ENCODE measurements at regions not wholly inside any gene's neighbourhood (a gene's known extent, or its start where the extent isn't known, plus 50 kb on each side); places are given as distances from the start of the nearest gene placed in this dataset.

DNA sequence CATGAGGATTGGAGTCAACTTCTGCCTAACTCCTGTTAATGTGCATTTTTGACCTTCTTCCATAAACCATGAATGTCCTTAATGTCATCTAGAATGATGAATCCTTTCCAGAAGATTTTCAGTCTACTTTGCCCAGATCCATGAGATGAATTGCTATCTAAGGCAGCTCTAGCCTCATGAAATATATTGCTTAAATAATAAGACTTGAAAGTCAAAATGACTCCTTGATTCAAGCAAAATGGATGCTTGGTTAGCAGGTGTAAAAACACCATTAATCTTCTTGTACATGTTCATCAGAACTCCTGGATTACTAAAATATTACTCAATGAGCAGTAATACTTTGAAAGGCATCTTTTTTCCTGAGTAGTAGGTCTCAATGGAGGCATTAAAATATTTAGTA is 238.5 kb upstream of the ZC3H12C start:
- TF ChIP-seq, protein P1, sequence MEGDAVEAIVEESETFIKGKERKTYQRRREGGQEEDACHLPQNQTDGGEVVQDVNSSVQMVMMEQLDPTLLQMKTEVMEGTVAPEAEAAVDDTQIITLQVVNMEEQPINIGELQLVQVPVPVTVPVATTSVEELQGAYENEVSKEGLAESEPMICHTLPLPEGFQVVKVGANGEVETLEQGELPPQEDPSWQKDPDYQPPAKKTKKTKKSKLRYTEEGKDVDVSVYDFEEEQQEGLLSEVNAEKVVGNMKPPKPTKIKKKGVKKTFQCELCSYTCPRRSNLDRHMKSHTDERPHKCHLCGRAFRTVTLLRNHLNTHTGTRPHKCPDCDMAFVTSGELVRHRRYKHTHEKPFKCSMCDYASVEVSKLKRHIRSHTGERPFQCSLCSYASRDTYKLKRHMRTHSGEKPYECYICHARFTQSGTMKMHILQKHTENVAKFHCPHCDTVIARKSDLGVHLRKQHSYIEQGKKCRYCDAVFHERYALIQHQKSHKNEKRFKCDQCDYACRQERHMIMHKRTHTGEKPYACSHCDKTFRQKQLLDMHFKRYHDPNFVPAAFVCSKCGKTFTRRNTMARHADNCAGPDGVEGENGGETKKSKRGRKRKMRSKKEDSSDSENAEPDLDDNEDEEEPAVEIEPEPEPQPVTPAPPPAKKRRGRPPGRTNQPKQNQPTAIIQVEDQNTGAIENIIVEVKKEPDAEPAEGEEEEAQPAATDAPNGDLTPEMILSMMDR (IDR thresholded peaks at IDR 0.05; ENCODE audit: insufficient read depth, low read depth, low read length): no peak
- no peak for TF ChIP-seq EZH2 (IDR thresholded peaks at IDR 0.05; ENCODE audit: insufficient read depth, low read length)
